ENCODE measurements at regions not wholly inside any gene's neighbourhood (a gene's known extent, or its start where the extent isn't known, plus 50 kb on each side); places are given as distances from the start of the nearest gene placed in this dataset.

DNA sequence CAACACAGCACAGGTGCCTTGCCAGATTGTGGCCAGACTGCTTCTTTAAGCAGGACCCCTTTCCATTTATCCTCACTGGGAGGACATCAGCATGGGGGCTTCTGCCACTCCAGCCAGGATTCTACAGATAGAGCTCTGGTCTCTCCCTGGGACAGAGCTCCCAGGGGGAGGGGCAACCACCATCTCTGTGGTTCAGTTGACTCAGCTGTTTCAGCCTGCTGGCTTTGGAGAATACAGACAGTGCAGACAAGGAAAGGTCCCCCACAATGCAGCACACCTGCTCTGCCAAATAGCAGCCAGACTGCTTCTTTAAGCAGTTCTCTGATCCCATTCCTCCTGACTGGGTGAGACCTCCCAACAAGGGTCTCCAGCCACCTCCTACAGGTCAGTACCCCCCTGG is 132.8 kb downstream of the OR2K2 start:
- TF ChIP-seq, protein P1, sequence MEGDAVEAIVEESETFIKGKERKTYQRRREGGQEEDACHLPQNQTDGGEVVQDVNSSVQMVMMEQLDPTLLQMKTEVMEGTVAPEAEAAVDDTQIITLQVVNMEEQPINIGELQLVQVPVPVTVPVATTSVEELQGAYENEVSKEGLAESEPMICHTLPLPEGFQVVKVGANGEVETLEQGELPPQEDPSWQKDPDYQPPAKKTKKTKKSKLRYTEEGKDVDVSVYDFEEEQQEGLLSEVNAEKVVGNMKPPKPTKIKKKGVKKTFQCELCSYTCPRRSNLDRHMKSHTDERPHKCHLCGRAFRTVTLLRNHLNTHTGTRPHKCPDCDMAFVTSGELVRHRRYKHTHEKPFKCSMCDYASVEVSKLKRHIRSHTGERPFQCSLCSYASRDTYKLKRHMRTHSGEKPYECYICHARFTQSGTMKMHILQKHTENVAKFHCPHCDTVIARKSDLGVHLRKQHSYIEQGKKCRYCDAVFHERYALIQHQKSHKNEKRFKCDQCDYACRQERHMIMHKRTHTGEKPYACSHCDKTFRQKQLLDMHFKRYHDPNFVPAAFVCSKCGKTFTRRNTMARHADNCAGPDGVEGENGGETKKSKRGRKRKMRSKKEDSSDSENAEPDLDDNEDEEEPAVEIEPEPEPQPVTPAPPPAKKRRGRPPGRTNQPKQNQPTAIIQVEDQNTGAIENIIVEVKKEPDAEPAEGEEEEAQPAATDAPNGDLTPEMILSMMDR (conservative IDR thresholded peaks at IDR 0.05) = no peak
- TF ChIP-seq ZFX (IDR thresholded peaks at IDR 0.05) = no peak

Measured in C4-2B (cell line).